GM21723 (cell line): ENCODE measurements at regions not wholly inside any gene's neighbourhood (a gene's known extent, or its start where the extent isn't known, plus 50 kb on each side); places are given as distances from the start of the nearest gene placed in this dataset.
A peak's percentile ranks its signal among the peaks of the same experiment; 100 is the strongest.

Experiments used
- ATAC-seq: cut with Tn5 transposase; IDR thresholded peaks from one replicate; pipeline ENCODE4 v1.9.1; 2021; ENCODE audit warnings: mild to moderate bottlenecking, moderate library complexity; ENCODE audit not compliant: unreplicated experiment

DNA sequence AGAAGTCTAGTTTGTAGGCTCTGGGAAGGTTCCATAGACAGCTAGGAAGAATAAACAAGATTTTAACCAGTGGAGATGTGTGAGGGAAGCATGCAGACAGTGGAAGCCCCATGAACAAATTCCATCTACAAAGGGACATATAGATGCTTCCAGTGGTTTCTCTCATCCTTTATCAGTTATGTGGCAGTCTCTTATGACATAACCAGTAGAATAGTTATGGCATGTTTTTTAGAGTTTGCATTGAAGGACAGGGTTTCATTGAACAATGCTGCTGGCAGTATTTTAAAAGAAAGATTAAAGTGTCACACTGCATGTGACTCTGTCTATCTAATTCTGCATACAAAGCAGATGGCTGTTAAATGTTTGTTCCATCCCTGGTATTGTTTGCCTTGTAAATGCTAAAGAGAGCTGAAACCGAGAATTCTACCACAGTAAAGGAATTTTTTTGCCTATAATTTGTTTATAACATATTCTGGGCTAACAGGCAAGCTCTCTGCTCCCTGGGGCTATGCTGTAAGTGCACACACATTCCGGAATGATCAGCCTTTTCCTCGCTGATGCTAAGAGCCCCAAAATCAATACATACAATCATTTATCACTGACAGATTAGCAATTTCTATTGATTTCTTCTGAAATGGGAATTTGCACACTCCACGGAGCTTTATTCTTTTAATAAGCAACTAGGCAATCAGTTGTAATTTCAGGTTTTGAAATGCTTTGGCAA is 76.8 kb upstream of the PELI1 start:
- no peak for ATAC-seq

DNA sequence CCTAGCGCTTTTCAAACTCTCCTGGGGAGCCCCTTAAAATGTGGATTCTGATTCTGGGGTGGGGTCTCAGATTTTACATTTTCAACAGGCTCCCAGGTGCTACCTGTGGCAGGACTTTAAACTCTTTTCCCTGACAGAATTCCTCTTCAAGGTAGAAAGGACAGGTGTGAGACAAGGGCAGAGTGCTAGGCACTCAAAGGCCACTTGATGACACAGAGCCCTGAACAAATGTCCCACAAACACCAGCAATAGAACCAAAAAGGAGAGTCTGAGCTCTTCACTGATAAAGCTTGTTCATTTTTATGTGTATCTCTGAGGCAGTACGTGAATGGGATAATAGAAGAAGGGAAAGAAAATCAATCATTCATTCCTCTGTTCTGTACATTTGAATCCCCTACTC is 77.7 kb upstream of the PELI1 start:
- ATAC-seq: no peak

DNA sequence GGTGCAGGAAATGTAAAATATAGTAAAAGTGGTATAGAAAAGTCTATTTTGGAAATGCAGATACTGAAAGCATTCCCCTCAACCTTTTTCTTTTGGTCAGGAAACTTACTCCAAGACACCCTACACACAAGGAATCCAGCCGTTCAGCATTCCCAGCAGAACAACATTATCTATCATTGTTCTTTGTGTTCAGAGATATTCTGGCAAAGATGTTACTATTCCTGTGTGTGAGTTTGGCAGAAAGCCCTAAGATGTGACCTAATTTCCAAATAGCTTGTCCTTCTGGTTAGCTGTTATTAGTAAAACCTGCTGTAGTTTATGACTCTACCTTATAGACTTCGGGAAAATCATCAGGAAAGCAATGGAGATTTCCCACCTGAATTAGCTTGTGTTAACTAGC is 78.1 kb upstream of the PELI1 start:
- no peak for ATAC-seq

DNA sequence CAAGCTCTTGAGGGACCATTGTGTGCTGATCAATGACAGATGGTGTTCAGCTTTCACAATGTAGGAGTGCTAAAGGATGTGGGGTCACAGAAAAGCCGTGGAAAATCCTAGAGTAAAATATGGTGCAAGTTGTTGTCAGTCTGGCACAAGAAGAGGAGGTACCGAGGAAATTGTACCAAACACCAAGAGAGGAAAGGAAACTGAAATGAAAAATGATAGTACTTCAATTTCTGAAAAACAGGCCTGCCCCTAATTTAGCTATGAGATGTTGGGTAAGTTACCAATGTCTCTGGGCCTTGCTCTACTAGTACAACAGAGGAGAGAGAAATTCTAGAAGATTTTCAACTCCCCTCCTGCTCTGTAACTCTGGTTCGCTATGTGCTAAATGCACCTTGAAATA is 78.8 kb upstream of the PELI1 start:
- ATAC-seq: peak; percentile 63

DNA sequence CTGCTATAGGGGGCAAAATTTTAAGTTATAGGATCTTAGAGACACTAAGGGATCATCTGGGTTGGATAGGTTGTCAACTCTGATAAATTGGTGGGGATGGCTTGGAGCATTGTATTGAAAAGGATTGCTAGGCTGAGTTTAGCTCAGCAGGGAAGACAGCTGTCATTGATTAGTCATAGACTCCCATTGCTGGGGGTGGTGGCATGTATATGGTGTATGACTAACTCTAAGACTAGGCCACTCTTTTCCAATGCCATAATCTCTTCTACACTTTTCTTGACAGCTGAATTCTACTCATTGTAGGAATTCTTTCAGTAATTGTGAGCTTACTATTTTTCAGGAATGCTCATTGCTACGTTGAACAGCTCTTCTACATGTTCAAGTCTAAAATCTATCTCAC is 81.3 kb upstream of the PELI1 start:
- ATAC-seq: no peak

DNA sequence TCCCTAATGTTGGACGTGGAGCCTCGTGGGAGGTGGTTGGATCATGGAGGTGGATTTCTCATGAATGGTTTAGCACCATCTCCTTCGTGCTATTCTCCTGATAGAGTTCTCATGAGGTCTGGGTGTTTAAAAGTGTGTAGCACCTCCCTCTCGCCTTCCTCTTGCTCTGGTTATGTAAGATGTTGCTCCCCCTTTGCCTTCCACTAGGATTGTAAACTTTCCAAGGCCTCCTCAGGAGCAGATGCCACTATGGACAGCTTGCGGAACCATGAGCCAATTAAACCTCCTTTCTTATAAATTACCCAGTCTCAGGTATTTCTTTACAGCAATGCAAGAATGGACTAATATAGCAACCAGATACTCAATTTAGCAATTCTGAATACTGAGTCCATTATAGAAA is 82.4 kb upstream of the PELI1 start:
- no peak for ATAC-seq

DNA sequence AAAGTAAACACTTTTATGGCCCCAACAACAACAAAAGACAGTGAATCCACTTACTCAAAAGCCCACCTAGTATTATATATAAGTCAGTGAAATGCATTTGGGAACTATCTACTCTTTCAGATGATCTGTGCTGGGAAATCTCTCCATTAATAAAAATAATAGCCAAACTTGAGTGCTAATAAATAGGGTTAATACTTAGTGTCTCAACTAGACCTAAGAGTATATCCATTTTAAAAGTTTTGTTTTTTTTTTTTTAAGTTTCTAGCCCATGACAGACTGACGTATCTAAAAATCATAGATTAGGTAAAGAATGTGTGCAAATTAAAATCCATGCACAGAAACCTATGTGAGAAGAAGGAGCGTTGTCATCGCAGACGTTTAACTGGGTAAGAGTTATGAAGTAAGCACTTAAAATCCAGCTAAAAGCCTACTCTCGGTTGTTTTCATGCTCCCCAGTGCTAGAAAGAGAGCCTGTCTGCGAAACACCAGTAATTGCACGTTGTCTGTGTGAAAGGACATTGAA is 83.4 kb upstream of the PELI1 start:
- no peak for ATAC-seq

DNA sequence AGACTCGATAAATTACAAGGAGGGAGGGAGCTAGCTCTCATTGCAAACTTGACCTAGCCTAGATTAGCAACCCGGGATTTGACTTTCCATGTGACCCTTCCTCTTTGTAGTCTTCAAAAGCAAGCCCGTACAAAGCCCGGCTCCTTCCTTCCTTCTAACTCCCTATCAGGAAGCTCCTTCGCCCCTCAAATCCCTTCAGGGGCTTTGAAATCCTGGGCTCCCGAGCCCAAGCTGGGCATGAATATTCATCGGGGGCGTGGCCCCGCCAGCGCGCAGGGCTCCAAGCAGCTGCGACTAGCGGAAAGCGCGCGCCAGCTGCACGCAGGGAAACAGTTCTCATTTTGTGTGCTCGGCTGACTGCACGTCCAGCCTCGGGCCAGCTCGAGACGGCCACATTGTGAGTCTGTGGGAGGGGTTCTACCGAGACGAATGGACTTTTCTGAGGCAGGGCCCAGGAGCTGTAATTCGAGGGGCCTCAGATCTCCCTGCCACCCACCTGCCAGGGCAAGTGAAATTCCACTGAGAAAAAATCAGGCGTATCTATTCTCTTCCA is 84.0 kb upstream of the PELI1 start:
- ATAC-seq: peak; percentile 98

DNA sequence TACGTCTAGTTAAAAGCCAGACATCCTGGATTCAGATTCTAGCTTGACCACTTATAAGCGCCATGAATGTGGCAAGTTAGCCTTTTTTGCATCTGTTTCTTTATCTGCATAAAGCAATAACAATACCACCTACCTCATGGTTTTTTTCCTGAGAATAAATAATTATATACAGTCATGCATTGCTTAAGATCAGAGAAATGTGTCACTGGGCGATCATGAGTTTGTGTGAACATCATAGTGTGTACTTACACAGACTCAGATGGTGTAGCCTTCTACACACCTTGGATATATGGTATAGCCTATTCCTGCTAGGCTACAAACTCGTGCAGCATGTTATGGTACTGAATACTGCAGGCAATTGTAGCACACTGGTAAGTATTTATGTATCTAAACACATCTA is 84.7 kb upstream of the PELI1 start:
- ATAC-seq: no peak

DNA sequence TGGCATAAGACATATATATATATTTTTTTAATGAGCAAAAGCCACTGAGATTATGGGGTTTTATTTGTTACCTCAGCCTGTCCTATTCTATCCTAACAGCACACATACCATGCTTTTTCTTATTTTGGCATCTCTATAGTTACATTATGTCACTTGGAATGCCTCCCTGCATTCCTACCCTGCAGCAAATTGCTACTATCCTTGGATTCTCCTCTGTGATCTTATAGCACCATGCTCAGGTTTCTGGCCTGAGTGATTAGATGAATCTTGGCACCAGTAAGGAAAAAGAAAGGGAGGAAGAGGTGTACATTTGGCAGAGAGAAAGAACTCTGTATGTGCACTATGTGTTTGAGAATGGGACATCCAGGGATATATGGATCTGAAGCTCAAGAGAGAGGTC is 86.3 kb upstream of the PELI1 start:
- ATAC-seq: no peak

DNA sequence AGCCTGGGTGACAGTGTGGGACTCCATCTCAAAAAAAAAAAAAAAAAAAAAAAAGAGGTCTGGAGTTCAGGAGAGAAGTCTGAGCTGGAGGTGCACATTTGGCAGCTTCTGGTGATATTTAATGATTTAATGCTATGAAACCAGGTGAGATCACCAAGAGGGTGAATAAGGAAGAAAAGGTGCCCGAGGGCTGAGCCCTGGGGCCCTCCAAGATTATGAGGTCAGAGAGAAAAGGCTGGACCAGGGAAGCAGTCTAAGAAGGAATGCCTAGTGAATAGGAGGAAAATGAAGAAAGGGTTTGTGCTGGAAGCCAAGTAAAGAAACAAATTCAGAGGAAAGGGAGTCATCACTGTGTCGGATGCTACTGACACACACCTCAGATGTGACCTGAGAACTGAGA is 88.0 kb upstream of the PELI1 start:
- no peak for ATAC-seq

DNA sequence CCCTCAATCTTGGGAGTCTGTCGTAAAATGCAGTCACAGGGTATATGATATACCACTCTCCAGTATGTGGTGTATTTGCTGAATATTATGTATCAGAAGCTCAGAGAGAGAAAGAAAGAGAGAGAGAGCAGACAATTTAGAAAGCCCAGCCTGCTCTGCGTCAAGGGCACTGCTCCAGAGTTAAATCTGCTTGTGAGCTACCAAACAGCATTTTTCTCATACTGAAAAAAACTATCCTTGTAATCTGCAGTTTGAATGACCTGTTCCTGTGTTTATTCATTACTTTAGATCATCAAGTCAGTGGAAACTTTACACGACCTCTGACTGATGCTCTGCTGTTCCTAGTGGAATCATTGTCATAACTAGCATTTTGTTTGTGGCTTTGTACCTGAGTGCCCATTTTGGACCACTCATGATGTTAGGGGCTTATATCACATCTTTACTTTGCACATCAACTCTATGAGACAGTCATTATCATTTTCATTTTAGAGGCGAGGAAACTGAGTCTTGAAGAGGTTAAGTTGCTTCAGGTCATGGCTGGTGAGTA is 89.2 kb upstream of the PELI1 start:
- ATAC-seq: no peak

DNA sequence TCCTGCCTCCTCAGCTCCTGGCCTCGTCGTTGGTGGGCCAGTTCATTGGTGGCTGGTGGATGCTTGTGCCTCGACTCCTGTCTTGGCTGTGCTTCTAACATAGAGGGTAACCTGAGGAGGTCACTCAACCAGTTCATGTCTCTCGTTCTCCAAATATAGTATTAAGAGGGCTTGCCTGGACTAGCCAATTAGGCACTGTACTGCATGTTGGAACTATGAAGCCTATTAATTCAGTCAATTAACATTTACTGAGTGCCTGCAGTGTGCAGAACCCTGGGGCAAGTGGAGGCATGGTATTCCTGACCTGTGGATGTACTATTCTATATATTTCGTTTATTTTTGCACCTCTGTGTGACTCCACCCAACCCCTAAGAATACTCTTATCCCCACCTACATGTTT is 89.9 kb upstream of the PELI1 start:
- ATAC-seq: no peak

DNA sequence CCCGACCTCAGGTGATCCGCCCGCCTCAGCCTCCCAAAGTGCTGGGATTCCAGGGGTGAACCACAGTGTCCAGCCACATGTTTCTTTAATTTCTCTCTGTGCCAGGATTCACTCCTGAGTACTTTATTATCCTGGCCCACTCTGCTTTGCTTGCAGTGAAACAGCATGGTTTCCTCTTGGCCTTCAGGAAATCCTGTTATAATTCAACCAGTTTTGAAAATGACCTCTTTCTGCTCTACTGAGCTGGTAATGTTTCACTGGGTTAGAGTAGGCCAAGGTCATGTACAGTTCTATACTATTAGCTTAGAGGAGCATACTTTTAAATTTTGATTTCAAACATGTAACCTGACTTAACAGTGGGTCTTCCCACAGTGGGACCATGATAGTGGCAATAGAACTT is 90.6 kb upstream of the PELI1 start:
- ATAC-seq: no peak

DNA sequence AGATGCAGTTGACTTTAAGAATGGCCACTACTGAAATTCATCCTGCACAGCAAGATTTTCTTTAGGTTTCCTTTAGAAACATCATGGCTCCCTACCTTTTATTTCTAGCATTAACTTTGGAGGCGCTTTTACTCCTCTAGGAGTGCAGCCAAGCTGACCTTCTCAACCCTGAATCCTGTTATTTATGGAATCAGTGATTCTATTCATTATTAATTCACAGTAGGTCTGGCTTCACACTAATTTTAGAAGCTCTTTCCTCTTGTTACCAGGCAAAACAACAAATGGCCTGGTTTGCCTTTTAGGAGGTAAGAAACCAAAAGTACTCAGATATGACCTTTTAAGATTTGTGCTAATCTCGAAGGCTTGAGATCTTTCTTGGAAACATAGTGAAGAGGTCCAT is 93.0 kb upstream of the PELI1 start:
- no peak for ATAC-seq

DNA sequence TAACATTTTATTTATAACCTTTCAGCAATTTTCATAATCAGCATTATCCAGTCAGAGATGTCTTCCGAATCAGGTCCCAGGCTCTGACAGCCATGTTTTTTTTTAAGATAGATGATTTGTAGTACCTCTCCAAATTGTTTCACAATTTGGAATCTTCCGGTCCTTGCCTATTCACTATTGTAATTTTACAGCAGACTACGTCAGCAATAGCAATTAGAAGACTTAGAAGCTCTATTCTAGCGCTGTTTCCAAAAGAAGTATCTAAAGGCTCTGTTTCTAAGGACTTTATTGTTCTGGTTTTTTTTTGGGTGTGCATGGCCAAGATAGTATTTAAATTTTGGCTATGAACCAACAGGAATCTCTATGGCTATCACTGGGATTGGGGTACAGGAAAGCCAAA is 94.6 kb upstream of the PELI1 start:
- ATAC-seq: no peak

DNA sequence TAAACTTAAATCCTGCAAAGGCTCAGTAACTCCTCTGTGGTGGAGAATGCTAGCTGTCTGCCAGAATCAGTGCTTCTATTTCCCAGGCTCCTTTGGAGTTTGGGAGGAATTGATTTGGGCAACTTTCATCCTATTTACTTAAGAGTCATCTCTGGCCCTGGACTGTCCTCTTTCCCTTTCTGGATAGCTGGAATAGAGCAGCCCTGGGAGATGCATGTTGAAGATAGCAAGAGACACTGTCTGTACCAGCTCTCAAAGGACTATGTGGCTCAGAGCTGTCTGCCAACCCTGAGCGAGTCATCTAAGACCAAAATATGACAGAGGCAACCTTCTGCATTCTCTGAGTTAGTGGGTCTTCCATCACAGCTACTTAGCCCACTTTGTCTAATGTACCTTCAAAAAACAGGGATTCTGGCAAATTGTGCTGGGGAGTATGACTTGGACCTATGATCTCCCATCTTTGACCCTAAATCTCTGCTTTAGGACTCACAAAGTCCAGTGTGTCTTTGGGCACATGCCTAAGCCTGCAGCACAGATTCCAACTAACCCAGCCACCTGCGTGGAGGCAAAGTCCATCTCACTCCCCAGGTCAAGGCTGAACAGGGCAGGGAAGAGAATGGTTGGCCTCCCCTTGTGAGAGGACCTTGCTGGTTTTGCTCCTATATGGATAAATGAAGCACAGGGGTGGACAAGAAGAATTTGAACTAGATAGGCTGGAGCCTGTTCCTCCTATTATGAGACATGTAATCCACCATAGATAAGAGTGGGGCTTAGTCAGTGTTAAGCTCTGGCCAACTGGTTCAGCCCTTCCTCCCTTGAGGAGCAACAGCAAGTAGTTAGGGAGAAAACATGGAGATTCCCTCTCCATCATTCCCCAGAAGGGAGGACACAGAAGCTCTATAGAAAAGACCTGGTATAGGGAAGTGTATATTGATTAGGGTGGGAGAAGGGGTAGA is 99.1 kb upstream of the PELI1 start:
- ATAC-seq: no peak

DNA sequence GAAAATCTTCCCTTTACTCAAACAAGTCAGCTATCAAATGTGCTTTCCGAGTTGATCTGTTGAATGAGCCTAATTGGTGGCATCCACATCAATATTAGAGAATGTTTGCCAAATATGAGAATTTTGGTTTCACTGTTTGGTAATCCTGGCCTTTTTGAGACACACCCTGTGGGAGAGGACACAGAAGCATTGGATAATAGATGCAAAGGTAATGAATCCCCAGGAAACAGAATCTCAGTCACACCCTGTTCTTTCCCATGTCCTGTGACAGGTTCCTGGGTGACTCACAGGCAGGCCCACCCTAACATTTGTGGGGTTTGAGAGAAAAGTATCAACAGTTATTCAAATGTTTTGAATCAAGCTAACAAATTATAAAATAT is 99.8 kb upstream of the PELI1 start:
- no peak for ATAC-seq

DNA sequence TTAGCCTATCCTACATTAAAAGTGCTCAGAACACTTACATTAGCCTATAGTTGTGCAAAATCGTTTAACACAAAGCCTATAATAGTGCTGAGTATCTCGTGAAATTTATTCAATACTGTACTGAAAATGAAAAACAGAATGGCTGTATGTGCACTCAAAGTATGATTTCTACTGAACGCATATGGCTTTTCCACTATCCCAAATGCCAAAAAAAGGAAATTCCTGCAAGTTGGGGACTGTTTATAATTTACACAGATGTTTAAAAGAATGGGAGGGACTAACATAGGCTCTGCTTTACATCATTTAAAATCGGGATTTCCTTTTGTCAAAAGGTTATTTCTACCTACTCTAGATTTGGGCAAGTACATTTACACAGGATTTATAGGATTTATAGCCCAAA is 101.4 kb upstream of the PELI1 start:
- ATAC-seq: no peak

DNA sequence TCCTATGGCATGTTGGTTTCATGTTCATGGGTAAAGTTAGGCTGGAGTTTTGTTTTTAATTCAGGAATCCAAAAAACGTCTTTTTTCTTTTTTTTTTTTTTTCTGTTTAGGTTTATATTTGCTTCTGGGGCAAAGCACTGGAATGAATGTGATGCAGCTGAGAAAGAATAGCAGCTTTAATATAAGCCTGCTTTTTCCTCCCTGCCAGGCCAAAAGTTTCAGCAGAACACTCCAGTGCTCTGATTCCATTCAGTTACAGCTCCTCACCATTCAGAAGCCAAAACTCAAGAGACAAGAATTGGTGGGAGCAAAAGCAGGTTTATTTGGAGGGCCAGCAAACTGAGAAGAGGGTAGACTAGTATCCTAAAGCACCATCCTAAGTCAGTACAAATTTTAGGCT is 102.7 kb upstream of the PELI1 start:
- no peak for ATAC-seq

DNA sequence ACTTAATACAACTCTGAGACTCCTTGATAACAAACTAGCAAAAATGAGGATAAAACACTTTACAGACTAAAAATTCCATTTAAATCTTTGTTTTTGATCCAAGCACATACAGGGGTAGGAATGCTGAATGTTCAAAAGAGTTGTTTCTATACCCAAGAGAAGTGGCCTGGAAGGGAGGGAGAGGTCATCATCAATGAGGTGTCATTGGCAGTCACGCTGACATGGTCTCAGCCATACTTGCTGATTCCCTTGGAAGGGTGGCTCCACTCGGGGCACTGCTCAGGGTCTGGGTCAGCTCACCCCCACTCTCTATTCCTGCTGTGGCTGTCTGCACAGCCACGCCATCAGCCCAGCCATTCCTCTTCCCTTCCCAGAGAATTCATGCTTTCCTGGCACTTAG is 105.2 kb upstream of the PELI1 start:
- no peak for ATAC-seq

DNA sequence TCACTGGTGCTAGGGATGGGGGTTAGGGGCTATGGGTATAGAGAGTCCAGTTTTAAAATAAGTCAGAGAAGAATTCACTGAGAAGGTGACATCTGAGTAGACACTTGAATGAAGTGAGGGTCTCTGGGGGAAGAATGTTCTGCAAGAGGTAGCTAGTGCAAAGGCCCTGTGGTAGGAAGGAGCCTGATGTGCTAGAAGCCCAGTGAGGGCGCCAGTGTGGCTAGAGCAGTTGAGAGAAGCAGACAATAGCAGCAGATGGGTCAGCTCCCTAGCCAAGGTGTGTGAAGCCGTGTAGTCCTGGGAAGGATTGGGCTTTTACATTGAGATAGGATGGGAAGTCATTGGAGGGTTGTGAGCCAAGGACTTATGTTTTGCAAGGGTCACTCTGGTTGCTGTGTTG is 105.8 kb upstream of the PELI1 start:
- ATAC-seq: no peak
